ENCODE measurements at regions not wholly inside any gene's neighbourhood (a gene's known extent, or its start where the extent isn't known, plus 50 kb on each side); places are given as distances from the start of the nearest gene placed in this dataset.

DNA sequence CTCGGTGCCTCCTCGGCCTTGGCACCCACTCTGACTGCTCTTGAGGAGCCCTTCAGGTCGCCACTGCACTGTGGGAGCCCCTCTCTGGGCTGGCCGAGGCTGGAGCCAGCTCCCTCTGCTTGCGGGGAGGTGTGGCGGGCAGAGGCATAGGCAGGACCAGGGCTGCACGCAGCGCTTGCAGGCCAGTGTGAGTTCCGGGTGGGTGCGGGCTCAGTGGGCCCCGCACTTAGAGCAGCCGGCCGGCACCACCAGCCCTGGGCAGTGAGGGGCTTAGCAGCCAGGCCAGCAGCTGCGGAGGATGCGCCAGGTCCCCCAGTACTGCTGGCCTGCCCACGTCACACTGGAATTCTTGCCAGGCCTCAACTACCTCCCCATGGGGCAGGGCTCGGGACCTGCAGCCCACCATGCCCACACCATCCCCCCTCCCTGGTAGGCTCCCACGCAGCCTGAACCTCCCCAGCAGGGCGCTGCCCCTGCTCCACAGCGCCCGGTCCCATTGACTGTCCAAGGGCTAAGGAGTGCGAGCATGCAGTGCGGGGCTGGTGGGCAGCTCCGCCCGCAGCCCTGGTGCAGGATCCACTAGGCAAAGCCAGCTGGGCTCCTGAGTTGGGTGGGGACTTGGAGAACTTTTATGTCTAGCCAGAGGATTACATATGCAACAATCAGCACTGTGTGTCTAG is 602.9 kb upstream of the ST8SIA4 start:
- no peak for TF ChIP-seq FOXA1 (IDR thresholded peaks at IDR 0.05)
- TF ChIP-seq ARNT (IDR thresholded peaks at IDR 0.05) = no peak
- TF ChIP-seq FOXK2 (IDR thresholded peaks at IDR 0.05) = no peak
- TF ChIP-seq SP1 (IDR thresholded peaks at IDR 0.05) = no peak
- no peak for TF ChIP-seq BHLHE40 (IDR thresholded peaks at IDR 0.05; ENCODE audit: borderline replicate concordance)
- TF ChIP-seq FOXM1 (IDR thresholded peaks at IDR 0.05; ENCODE audit: borderline replicate concordance) = no peak

Data from HEK293T (cell line).